Aorta (tissue), 5 donors: ENCODE measurements at regions not wholly inside any gene's neighbourhood (a gene's known extent, or its start where the extent isn't known, plus 50 kb on each side); places are given as distances from the start of the nearest gene placed in this dataset.
A peak's percentile ranks its signal among the peaks of the same experiment; 100 is the strongest.

Experiments
- ATAC-seq: fragments of 200-7000 bp; cut with Tn5 transposase; one replicate; pipeline ENCODE4 v1.9.1; 2022; ENCODE audit warnings: moderate library complexity; ENCODE audit not compliant: low FRiP score
- DNase-seq, 2 donors: peaks; one replicate each; pipeline ENCODE4 v3.0.0-alpha.2; 2020
- H3K27ac ChIP-seq, 2 donors: one replicate each; pipeline ENCODE4 v1.5.1; 2013; ENCODE audit warnings: low read length in 2 of 2, mild to moderate bottlenecking in 2 of 2, moderate library complexity in 2 of 2, control low read depth in 1 of 2, inconsistent platforms in 1 of 2, low read depth in 1 of 2
- H3K27me3 ChIP-seq, 2 donors: one replicate each; pipeline ENCODE4 v1.6.1; 2013; ENCODE audit warnings: control low read depth in 1 of 2, low read length in 1 of 2, mild to moderate bottlenecking in 1 of 2, moderate library complexity in 1 of 2; ENCODE audit not compliant: insufficient read depth in 2 of 2, control insufficient read depth in 1 of 2
- H3K36me3 ChIP-seq, 2 donors: one replicate each; pipeline ENCODE4 v1.6.1; 2013; ENCODE audit warnings: control low read depth in 1 of 2, low read length in 1 of 2, mild to moderate bottlenecking in 1 of 2; ENCODE audit not compliant: insufficient read depth in 2 of 2, control insufficient read depth in 1 of 2
- H3K4me1 ChIP-seq, 2 donors: one replicate each; pipeline ENCODE4 v1.6.1; 2013; ENCODE audit warnings: low read length in 2 of 2, control low read depth in 1 of 2, mild to moderate bottlenecking in 1 of 2, moderate library complexity in 1 of 2; ENCODE audit not compliant: insufficient read depth in 2 of 2, control insufficient read depth in 1 of 2
- H3K4me3 ChIP-seq, 2 donors: one replicate each; pipeline ENCODE4 v1.5.1; 2013; ENCODE audit warnings: low read length in 2 of 2, control low read depth in 1 of 2, mild to moderate bottlenecking in 1 of 2
- H3K9me3 ChIP-seq: one replicate; pipeline ENCODE4 v1.6.1; 2013; ENCODE audit warnings: mild to moderate bottlenecking, low read length; ENCODE audit not compliant: control insufficient read depth
- WGBS, 2 donors: extraction: QIAGEN DNeasy Blood & Tissue Kit; methylation state at CpG; one replicate each; pipeline ENCODE4 v1.1.7; 2013; 5-methylcytosine and 5-hydroxymethylcytosine counted together
- intact Hi-C, 2 donors: fragments of 100-400 bp; cut with DNase I; formaldehyde crosslinking; loops; one replicate each; pipeline versions ENCODE4 v1.14.2 to v1.15.0; 2022
- donor health status: healthy with polysubstance abuse.
- donor health status: Bipolar disorder and iron deficiency.
- donor health status: DM: no; HTN: no; CAD: no.
- donor health status: DM: no; HTN: no; CAD: no.
- donor health status: DM: yes; HTN: yes; CAD: no.

DNA sequence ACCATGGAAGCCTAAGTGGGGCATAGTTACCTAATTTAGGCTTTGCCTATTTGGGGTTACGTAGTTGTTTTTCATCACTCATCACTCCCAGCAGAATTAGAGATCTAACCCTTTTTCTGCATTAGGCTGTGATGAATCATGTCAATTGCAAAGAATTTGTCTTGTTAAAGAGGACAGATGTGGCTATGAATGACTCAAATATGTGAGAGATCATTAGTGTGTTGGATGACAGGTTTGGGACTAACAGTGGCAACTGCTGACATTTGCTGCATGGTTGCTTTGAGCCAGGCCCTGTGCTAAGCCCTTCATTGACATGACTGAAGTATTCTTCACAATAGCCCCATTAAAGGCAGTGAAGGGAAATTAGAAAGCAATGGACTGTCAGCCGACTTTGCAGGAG is 83.4 kb upstream of the BMPER start:
- Histone ChIP-seq H3K36me3 (no peaks in the 10 kb centered on the region), H3K4me3 (no peak overlapping the region), H3K9me3 (no peaks in the 10 kb centered on the region), H3K27me3 (no peaks in the 10 kb centered on the region), H3K4me1 (peaks cover 0 to 6% of the 10 kb centered on the region in 2 donors), H3K27ac (no peak overlapping the region)
- 96 to 100% methylated on average over 2 of the region's 2 CpGs for WGBS, 2 donors
- intact Hi-C loops, result no loop called here
- DNase-seq (no peak), ATAC-seq (no peak)

DNA sequence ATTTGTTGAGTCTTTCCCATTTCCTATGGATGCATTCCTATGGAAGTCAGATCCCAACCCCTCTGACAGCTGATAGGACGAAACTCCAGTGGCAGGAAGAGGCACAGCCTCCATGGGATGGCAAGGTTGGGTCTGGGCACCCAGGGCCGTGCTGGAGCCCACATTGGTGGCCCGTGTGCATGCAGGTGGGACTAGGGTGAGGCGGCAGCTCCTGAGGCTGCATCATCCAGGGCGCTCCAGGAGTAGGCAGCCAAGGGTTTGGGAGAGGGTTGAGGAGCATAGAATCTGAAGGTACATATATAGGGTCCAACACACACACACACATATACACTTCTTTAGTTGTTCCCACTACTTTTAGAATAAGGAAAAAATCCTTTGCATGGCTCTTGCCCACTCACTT is 81.4 kb upstream of the BMPER start:
- 97 to 98% methylated on average over 5 of the region's 5 CpGs for WGBS, 2 donors
- ATAC-seq, result no peak
- Histone ChIP-seq H3K4me1 (peaks cover 0 to 6% of the 10 kb centered on the region in 2 donors), H3K27ac (no peak overlapping the region), H3K27me3 (no peaks in the 10 kb centered on the region), H3K4me3 (no peak overlapping the region), H3K9me3 (no peaks in the 10 kb centered on the region), H3K36me3 (no peaks in the 10 kb centered on the region)
- intact Hi-C loops, result no loop called here
- DNase-seq, result no peak

DNA sequence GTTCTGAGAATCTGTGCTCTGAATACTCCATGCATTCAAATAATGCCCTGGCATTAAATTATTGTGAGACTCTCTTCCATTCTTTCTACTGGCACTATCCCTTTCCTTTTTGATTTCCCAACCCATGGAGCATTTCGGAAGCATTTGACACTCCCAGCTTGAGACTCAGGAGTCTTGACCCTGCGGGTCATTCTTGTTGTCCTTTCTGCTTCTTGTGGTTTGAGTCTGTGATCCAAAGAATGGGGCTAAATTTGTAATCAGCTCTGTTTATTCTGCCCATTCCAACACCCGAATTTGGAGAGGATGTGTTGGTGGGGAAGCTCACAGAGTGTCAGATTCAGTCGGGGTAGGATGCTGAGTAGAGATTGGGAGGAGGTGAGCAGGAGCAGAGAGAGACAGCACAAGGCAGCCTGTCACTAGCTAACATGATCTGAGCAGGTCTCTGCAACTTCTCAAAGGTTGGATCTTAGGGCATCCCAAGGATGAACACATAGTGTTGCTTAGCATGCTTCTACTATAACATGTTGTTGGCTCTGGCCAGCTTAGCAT is 80.4 kb upstream of the BMPER start:
- ATAC-seq (peak; percentile 38), DNase-seq (no peak)
- intact Hi-C loops, result no loop called here
- Histone ChIP-seq H3K27me3 (no peaks in the 10 kb centered on the region), H3K27ac (no peak overlapping the region), H3K4me1 (peaks cover 0 to 6% of the 10 kb centered on the region in 2 donors), H3K36me3 (no peaks in the 10 kb centered on the region), H3K4me3 (no peak overlapping the region), H3K9me3 (no peaks in the 10 kb centered on the region)
- WGBS, 2 donors, result 43 to 53% methylated on average over 4 of the region's 4 CpGs

DNA sequence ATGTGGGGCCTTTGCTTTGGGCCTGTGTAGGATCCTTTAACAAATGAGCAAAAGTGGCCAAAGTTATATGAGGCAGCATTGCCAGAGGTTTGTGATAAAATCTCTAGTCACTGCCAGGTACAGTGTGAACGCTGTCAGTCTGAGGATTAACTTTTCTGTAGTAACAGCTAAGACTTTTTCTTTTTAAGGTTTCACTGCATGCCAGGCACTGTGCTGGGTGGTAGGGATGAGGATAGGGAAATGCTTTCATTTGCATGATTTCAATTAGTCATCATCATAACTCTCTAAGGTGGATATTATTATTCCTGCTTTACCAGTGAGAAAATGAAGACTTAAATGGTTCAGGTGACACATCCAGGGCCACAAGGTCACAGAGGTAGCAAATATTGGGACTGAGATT is 79.7 kb upstream of the BMPER start:
- no peaks in the 10 kb centered on the region for H3K36me3 ChIP-seq
- H3K27me3 ChIP-seq, result no peaks in the 10 kb centered on the region
- H3K9me3 ChIP-seq, result no peaks in the 10 kb centered on the region
- H3K4me3 ChIP-seq, result no peak overlapping the region
- intact Hi-C loops, result no loop called here
- 8 to 10% methylated on average over 1 of the region's 1 CpG for WGBS, 2 donors
- H3K27ac ChIP-seq, result no peak overlapping the region
- DNase-seq (no peak), ATAC-seq (no peak)
- peaks cover 0 to 6% of the 10 kb centered on the region in 2 donors for H3K4me1 ChIP-seq

DNA sequence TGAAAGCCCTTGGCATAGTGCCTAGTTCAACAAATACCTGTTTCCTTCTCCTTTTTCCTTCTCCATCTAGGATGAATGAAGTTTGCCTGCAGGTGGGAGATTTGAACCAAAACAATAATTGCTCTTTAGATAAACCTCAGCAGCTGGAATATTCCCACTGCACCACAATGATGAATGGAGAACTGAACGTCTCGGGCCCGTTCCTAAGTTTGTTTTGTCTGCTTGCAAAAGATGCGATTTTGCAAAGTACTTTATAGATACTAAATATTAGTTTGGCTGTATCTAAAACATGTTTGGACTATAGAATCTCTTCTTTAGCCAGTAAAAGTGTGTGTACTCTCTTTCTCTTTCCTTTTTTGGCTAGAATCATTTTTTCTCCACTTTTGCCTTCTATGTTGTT is 75.8 kb upstream of the BMPER start:
- Histone ChIP-seq H3K27ac (no peak overlapping the region), H3K9me3 (no peaks in the 10 kb centered on the region), H3K4me3 (no peak overlapping the region), H3K27me3 (no peaks in the 10 kb centered on the region), H3K36me3 (no peaks in the 10 kb centered on the region), H3K4me1 (peaks cover 0 to 6% of the 10 kb centered on the region in 2 donors)
- DNase-seq, result no peak
- 93 to 96% methylated on average over 4 of the region's 4 CpGs for WGBS, 2 donors
- intact Hi-C loops, result no loop called here
- ATAC-seq, result no peak

DNA sequence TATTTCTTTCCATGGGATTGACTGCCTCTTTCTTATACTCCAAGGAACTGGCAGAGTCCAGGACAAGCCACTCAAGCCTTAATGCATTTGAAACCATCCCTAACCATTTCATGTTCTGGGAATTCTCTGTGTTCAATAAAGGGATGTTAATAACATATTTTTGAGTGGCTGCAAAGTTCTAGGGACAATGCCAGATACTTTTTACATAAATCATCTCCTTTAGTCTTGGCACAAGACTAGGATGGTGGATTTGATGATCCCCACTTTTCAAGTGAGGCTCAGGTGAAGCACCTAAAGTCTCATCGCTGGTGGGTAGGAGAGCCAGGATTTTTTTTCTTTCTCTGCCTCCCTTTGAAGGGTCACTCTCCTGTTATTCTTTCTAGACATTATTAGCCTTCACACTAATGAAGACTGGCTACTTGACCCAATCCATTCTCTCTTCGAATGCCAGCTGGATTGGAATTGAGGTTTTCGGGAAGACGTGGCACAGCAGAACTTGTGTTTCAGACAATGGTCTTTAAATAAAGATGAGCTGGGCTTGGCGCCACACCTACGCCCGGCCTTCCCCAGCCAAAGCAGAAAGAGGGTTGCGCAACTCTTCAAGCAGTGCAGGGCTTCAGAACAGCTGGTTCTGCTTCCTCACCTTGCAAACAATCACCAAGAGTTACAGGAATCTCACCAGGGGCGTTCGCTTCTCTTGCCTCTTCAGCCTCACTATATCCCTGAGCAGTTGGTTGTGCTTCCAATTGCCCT is 73.8 kb upstream of the BMPER start:
- intact Hi-C loops, result no loop called here
- H3K36me3 ChIP-seq, result no peaks in the 10 kb centered on the region
- no peaks in the 10 kb centered on the region for H3K9me3 ChIP-seq
- H3K27ac ChIP-seq, result no peak overlapping the region
- DNase-seq (peak in 1 of 2 donors; percentile 56), ATAC-seq (peak; percentile 60)
- H3K4me1 ChIP-seq, result no peaks in the 10 kb centered on the region
- no peaks in the 10 kb centered on the region for H3K27me3 ChIP-seq
- H3K4me3 ChIP-seq, result no peak overlapping the region
- 94 to 96% methylated on average over 10 of the region's 10 CpGs for WGBS, 2 donors

DNA sequence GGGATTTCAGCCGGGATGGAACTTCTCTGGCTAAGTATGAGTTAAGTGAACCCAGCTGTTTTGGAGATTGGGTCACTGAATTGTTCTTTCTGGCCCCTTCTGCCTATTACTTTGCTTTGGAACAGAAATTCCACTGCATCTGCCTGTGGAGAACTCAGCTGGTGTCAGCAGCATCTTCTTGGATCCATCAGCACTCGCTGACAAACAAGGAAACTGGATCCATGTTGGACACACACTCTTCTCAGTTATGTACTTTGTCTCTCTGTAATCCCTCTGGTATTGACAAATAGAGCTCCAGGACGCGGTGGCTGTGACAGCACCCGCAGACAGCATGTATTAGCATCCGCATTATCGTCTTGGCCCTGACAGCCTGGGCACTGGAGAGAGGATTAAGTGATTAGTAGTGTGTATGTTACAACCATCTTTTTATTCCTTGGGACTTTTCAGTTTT is 73.0 kb upstream of the BMPER start:
- Histone ChIP-seq H3K27ac (no peak overlapping the region), H3K27me3 (no peaks in the 10 kb centered on the region), H3K4me1 (no peaks in the 10 kb centered on the region), H3K36me3 (no peaks in the 10 kb centered on the region), H3K4me3 (no peak overlapping the region), H3K9me3 (no peaks in the 10 kb centered on the region)
- 92 to 93% methylated on average over 7 of the region's 7 CpGs for WGBS, 2 donors
- no peak for DNase-seq
- ATAC-seq, result no peak
- intact Hi-C loops, result no loop called here

DNA sequence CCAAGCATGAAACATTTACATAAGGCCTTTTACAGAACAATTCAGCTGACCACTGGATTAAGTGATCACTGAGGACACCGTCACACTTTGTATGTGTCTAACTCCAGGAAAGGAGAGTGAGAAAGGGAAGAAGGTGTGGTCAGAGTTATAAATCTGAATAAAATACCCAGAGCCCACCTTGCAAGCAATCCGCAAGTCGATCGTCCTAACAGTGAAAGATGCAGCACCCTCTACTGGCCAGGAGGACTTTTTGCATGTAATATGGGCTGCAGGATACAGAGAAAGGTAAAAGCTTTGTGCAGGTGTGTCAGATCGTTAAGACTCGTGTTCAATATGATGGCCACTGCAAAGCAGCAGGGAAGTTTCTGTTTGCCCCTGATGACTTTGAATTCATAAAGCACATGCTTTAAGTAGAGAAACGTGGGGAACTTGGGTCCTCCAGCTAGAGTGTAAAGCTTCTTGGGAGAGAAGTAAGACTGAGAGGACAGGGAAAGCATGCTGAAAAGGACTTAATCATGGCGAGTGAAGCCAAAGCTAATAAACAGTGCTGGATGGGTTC is 68.5 kb upstream of the BMPER start:
- Histone ChIP-seq H3K27me3 (no peaks in the 10 kb centered on the region), H3K36me3 (no peaks in the 10 kb centered on the region), H3K4me1 (no peaks in the 10 kb centered on the region), H3K4me3 (no peak overlapping the region), H3K27ac (no peak overlapping the region), H3K9me3 (no peaks in the 10 kb centered on the region)
- ATAC-seq (no peak), DNase-seq (no peak)
- intact Hi-C loops, result no loop called here
- WGBS, 2 donors, result 71 to 72% methylated on average over 8 of the region's 8 CpGs

DNA sequence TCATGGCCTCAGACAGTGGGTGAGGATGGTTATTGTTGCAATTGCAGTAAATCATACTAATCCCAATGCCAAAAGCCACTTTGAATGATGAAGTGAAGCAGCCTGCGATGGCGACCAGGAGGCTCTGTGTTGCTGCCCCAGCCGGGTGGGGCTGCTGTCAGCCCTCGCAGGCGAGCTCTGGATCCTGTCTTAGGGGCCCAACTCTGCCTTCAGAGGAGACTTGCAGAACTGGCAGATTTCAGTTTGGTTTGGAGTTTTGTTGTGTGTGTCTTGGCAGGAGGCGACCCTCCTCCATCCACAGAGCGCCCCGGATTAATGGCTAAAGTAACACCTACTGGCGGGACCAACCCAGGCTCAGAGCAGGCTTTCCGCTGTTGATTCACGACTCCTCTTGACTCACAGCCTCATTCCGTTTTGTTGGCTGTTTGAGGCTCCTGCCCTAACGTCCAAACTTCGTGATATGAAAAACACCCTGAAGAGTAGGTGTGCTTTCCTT is 67.9 kb upstream of the BMPER start:
- Histone ChIP-seq H3K9me3 (no peaks in the 10 kb centered on the region), H3K4me1 (no peaks in the 10 kb centered on the region), H3K4me3 (no peak overlapping the region), H3K27ac (no peak overlapping the region), H3K36me3 (no peaks in the 10 kb centered on the region), H3K27me3 (no peaks in the 10 kb centered on the region)
- intact Hi-C loops, result no loop called here
- peak; percentile 88 for ATAC-seq
- 7 to 11% methylated on average over 14 of the region's 14 CpGs for WGBS, 2 donors
- DNase-seq, result peak; percentile 69 to 76
